ENCODE measurements at regions not wholly inside any gene's neighbourhood (a gene's known extent, or its start where the extent isn't known, plus 50 kb on each side); places are given as distances from the start of the nearest gene placed in this dataset.

DNA sequence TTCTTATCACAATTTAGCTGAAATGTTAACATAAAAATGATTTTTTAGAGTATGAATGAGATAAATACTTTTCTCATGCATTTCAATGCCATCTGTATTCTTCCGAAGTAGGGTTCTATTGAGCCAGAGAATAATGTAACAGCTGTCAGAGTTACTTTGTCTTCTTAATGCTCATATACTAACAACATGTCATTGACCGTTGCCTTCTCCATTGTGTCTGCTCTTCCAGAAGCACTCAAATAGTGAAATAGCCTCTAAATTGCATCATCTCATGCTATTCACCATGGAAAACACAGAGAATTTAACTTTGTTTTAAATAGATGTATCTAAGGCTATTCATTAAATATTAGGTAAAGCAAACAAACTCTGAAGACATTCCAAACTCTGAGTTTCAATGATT is 1875.9 kb upstream of the CDH9 start:
- no peaks in the 10 kb centered on the region for H3F3A ChIP-seq (ENCODE audit: control insufficient read depth, insufficient read depth)
- no peak overlapping the region for H3K4me3 ChIP-seq (ENCODE audit: low read length)
- no peaks in the 10 kb centered on the region for H3K79me2 ChIP-seq (ENCODE audit: control insufficient read depth, low read length)
- no peaks in the 10 kb centered on the region for H3K4me1 ChIP-seq (ENCODE audit: control insufficient read depth, low read length)
- no peaks in the 10 kb centered on the region for H3K9me3 ChIP-seq (ENCODE audit: control insufficient read depth, insufficient read depth, low read length)
- TF ChIP-seq, protein P1, sequence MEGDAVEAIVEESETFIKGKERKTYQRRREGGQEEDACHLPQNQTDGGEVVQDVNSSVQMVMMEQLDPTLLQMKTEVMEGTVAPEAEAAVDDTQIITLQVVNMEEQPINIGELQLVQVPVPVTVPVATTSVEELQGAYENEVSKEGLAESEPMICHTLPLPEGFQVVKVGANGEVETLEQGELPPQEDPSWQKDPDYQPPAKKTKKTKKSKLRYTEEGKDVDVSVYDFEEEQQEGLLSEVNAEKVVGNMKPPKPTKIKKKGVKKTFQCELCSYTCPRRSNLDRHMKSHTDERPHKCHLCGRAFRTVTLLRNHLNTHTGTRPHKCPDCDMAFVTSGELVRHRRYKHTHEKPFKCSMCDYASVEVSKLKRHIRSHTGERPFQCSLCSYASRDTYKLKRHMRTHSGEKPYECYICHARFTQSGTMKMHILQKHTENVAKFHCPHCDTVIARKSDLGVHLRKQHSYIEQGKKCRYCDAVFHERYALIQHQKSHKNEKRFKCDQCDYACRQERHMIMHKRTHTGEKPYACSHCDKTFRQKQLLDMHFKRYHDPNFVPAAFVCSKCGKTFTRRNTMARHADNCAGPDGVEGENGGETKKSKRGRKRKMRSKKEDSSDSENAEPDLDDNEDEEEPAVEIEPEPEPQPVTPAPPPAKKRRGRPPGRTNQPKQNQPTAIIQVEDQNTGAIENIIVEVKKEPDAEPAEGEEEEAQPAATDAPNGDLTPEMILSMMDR (IDR thresholded peaks at IDR 0.05; ENCODE audit: low read depth, low read length, poor library complexity, severe bottlenecking) = no peak
- no peak for TF ChIP-seq EZH2phosphoT487 (IDR thresholded peaks at IDR 0.05; ENCODE audit: borderline replicate concordance, low read length)
- H3K4me2 ChIP-seq (ENCODE audit: low read length) = no peak overlapping the region
- no peaks in the 10 kb centered on the region for H3K9me2 ChIP-seq (replicated peaks; ENCODE audit: control insufficient read depth, low read length)
- H4K20me1 ChIP-seq (ENCODE audit: control insufficient read depth, insufficient read depth, low read depth, low read length) = no peaks in the 10 kb centered on the region
- no peaks in the 10 kb centered on the region for H3K27me3 ChIP-seq (ENCODE audit: control insufficient read depth, low read length)
- no peak overlapping the region for H3K27ac ChIP-seq (ENCODE audit: low read depth, low read length)
- H3K36me3 ChIP-seq (ENCODE audit: control insufficient read depth, low read length) = no peaks in the 10 kb centered on the region

DNA sequence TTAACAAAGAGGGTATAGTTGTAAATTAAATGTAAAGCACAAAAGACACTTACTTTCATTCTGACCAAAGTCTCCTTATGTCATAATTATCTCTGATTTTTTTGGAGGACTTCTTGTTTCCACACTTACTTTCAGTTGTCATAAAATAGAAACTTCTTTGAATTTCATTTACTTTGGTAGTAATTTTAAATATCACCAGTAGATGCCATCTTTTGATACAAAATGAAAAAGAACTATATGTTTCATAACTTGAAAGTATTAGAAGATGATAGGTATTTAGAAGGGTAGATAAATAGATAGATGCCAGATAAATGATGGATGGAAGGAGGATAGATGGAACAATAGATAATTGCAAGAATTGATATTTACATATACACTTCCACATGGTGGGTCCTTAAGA is 1865.3 kb upstream of the CDH9 start:
- no peak overlapping the region for H3K4me2 ChIP-seq (ENCODE audit: low read length)
- no peaks in the 10 kb centered on the region for H4K20me1 ChIP-seq (ENCODE audit: control insufficient read depth, insufficient read depth, low read depth, low read length)
- no peaks in the 10 kb centered on the region for H3K9me3 ChIP-seq (ENCODE audit: control insufficient read depth, insufficient read depth, low read length)
- TF ChIP-seq, protein P1 (IDR thresholded peaks at IDR 0.05; ENCODE audit: low read depth, low read length, poor library complexity, severe bottlenecking) = no peak
- TF ChIP-seq EZH2phosphoT487 (IDR thresholded peaks at IDR 0.05; ENCODE audit: borderline replicate concordance, low read length) = no peak
- no peaks in the 10 kb centered on the region for H3K4me1 ChIP-seq (ENCODE audit: control insufficient read depth, low read length)
- H3K79me2 ChIP-seq (ENCODE audit: control insufficient read depth, low read length) = no peaks in the 10 kb centered on the region
- no peaks in the 10 kb centered on the region for H3K9me2 ChIP-seq (replicated peaks; ENCODE audit: control insufficient read depth, low read length)
- no peaks in the 10 kb centered on the region for H3K36me3 ChIP-seq (ENCODE audit: control insufficient read depth, low read length)
- no peak overlapping the region for H3K4me3 ChIP-seq (ENCODE audit: low read length)
- no peaks in the 10 kb centered on the region for H3K27me3 ChIP-seq (ENCODE audit: control insufficient read depth, low read length)
- no peak overlapping the region for H3K27ac ChIP-seq (ENCODE audit: low read depth, low read length)
- no peaks in the 10 kb centered on the region for H3F3A ChIP-seq (ENCODE audit: control insufficient read depth, insufficient read depth)

DNA sequence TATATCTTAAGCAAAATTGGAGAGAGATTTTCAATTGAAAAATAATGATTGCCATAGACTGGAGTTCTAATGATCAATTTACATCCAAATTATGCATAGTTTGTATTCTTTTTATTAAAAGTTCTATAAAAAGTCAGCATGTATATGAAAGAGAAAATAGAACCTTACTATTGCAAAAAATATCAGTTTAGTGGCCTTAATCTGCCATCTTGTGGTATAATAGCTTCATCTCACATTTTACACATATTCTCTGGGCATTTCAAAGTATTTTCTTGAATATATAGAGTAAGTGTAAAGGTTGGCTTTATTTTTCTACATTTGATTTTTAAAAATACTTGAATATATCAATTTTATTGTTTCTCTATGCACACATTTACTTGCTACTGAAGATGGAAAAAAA is 1858.6 kb upstream of the CDH9 start:
- no peaks in the 10 kb centered on the region for H3K36me3 ChIP-seq (ENCODE audit: control insufficient read depth, low read length)
- no peaks in the 10 kb centered on the region for H3K27me3 ChIP-seq (ENCODE audit: control insufficient read depth, low read length)
- no peak for TF ChIP-seq EZH2phosphoT487 (IDR thresholded peaks at IDR 0.05; ENCODE audit: borderline replicate concordance, low read length)
- TF ChIP-seq, protein P1 (IDR thresholded peaks at IDR 0.05; ENCODE audit: low read depth, low read length, poor library complexity, severe bottlenecking) = no peak
- H3K27ac ChIP-seq (ENCODE audit: low read depth, low read length) = no peak overlapping the region
- no peaks in the 10 kb centered on the region for H3K9me3 ChIP-seq (ENCODE audit: control insufficient read depth, insufficient read depth, low read length)
- H3K4me2 ChIP-seq (ENCODE audit: low read length) = no peak overlapping the region
- no peaks in the 10 kb centered on the region for H3K4me1 ChIP-seq (ENCODE audit: control insufficient read depth, low read length)
- H3K4me3 ChIP-seq (ENCODE audit: low read length) = no peak overlapping the region
- no peaks in the 10 kb centered on the region for H3K9me2 ChIP-seq (replicated peaks; ENCODE audit: control insufficient read depth, low read length)
- no peaks in the 10 kb centered on the region for H4K20me1 ChIP-seq (ENCODE audit: control insufficient read depth, insufficient read depth, low read depth, low read length)
- H3K79me2 ChIP-seq (ENCODE audit: control insufficient read depth, low read length) = no peaks in the 10 kb centered on the region
- H3F3A ChIP-seq (ENCODE audit: control insufficient read depth, insufficient read depth) = no peaks in the 10 kb centered on the region

DNA sequence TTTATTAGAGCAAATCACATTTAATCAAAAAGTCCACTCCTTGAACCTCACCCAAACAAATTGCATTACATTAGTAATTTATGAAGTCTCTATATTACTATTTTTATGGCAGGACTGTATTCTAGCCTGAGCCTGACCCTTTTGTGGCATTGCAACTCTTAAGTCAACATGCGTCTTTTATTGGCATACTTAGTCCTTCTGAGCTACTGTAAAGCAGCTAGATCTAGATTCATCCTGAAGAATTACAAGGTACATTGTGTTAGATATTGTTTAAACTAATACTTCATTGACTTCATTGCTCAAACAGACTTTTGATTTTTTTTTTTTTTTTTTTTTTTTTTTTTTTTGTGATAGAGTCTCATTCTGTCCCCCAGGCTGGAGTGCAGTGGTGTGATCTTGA is 1842.5 kb upstream of the CDH9 start:
- Histone ChIP-seq H3K4me3 (ENCODE audit: low read length) (no peak overlapping the region), H3F3A (ENCODE audit: control insufficient read depth, insufficient read depth) (no peaks in the 10 kb centered on the region), H3K4me1 (ENCODE audit: control insufficient read depth, low read length) (no peaks in the 10 kb centered on the region), H4K20me1 (ENCODE audit: control insufficient read depth, insufficient read depth, low read depth, low read length) (no peaks in the 10 kb centered on the region), H3K36me3 (ENCODE audit: control insufficient read depth, low read length) (no peaks in the 10 kb centered on the region), H3K9me2 (replicated peaks; ENCODE audit: control insufficient read depth, low read length) (no peaks in the 10 kb centered on the region), H3K79me2 (ENCODE audit: control insufficient read depth, low read length) (no peaks in the 10 kb centered on the region), H3K27ac (ENCODE audit: low read depth, low read length) (no peak overlapping the region), H3K27me3 (ENCODE audit: control insufficient read depth, low read length) (no peaks in the 10 kb centered on the region), H3K4me2 (ENCODE audit: low read length) (no peak overlapping the region), H3K9me3 (ENCODE audit: control insufficient read depth, insufficient read depth, low read length) (peaks cover 5% of the 10 kb centered on the region; the same call in 1 of the 2 replicates)
- TF ChIP-seq, protein P1 (IDR thresholded peaks at IDR 0.05; ENCODE audit: low read depth, low read length, poor library complexity, severe bottlenecking) = no peak
- TF ChIP-seq EZH2phosphoT487 (IDR thresholded peaks at IDR 0.05; ENCODE audit: borderline replicate concordance, low read length) = no peak
